ENCODE measurements at regions not wholly inside any gene's neighbourhood (a gene's known extent, or its start where the extent isn't known, plus 50 kb on each side); places are given as distances from the start of the nearest gene placed in this dataset.
A peak's percentile ranks its signal among the peaks of the same experiment; 100 is the strongest.

DNA sequence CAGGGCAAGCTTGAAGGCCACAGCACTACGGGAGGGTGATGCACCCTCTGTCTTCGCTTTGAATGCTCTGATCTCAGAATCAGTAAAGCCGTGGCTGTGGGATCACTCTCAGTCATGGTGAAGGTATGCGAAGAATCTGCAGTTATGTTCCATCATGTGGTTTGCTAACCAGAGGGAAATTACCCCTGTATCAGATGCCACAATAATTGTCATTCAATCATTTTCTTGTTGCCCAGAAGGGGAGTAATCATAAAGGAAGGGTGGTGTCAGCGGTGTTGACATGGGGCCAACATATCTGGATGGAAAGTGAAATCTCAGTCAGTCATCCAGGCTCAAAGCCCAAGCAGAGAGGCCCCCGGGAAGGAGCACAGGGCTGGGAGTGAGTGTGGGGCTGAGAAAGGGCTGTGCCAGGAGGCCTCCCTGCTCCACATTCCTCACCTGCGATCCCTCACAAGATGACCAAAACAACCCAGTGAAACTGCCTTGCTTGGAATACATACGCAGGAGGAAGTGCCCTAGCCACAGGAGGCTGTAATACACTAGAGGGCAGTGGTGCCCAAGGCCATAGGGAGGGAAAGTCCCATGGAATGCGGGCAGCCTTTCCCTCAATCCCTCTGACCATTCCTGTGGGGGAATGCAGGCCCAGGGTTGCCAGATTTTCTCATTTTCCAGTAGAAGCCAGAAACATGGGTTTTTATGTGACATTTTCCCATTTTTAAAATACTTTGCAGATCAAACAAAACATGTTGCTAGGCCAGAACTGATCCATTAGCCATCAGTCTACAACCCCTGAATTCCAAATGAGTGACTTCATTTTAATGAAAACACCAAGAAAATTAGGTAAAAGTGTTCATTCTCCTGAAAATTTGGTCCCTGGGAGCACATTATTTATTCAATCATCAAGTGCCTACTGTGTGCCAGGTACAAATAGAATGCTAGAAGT is 95.7 kb upstream of the VANGL1 start:
- no peak for DNase-seq (ENCODE audit: low read depth)
- TF ChIP-seq, protein P1, sequence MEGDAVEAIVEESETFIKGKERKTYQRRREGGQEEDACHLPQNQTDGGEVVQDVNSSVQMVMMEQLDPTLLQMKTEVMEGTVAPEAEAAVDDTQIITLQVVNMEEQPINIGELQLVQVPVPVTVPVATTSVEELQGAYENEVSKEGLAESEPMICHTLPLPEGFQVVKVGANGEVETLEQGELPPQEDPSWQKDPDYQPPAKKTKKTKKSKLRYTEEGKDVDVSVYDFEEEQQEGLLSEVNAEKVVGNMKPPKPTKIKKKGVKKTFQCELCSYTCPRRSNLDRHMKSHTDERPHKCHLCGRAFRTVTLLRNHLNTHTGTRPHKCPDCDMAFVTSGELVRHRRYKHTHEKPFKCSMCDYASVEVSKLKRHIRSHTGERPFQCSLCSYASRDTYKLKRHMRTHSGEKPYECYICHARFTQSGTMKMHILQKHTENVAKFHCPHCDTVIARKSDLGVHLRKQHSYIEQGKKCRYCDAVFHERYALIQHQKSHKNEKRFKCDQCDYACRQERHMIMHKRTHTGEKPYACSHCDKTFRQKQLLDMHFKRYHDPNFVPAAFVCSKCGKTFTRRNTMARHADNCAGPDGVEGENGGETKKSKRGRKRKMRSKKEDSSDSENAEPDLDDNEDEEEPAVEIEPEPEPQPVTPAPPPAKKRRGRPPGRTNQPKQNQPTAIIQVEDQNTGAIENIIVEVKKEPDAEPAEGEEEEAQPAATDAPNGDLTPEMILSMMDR (IDR thresholded peaks at IDR 0.05; ENCODE audit: control insufficient read depth, extremely low read depth, insufficient read depth), result peak; percentile 97
- no peak overlapping the region for H3K4me3 ChIP-seq (ENCODE audit: low read depth, low read length)

DNA sequence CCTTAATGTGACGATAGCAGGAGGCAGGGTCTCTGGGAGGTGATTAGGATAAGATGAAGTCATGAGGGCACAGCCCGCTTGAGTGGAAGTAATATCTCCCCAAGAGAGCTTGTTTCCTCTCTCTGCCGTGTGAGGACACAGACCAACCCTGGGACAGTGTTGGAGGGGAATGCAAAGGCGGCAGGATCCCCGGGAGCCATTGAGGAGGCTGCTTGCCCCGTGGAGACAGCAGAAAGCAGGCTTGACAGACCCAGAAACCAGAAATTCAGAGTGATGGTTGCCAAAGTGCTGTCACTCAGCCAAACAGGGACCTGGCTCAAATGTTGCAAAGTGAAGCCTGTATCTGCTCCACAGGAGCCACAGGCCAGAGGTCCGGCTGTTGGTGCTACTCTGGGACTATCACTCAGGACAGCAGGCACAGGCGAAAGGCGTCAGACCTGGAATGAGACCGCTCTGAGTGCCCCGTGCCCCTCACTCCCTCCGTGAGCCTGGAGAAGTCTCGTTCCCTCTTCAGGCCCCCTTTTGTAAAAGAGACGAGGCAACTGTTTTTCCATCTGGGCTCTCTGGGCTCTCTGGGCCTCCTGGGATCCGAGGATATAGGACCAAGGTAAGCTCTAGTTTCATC is 96.6 kb upstream of the VANGL1 start:
- H3K4me3 ChIP-seq (ENCODE audit: low read depth, low read length), result no peak overlapping the region
- no peak for DNase-seq (ENCODE audit: low read depth)
- TF ChIP-seq, protein P1 (IDR thresholded peaks at IDR 0.05; ENCODE audit: control insufficient read depth, extremely low read depth, insufficient read depth), result no peak

DNA sequence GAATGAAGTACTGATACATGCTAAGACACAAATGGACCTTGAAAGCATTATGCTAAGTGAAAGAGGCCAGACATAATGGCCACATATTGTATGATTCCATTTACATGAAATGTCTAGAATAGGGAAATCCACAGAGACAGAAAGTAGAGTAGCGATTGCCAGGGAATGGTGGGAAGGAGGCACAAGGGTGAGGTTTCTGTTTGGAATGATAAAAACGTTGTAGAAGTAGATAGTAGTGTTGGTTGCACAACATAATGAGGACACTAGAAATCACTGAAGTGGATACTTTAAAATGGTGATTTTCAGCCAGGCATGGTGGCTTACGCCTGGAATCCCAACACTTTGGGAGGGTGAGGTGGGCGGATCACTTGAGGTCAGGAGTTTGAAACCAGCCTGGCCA is 97.6 kb upstream of the VANGL1 start:
- H3K4me3 ChIP-seq (ENCODE audit: low read depth, low read length), result no peak overlapping the region
- TF ChIP-seq, protein P1 (IDR thresholded peaks at IDR 0.05; ENCODE audit: control insufficient read depth, extremely low read depth, insufficient read depth), result no peak
- DNase-seq (ENCODE audit: low read depth), result no peak

DNA sequence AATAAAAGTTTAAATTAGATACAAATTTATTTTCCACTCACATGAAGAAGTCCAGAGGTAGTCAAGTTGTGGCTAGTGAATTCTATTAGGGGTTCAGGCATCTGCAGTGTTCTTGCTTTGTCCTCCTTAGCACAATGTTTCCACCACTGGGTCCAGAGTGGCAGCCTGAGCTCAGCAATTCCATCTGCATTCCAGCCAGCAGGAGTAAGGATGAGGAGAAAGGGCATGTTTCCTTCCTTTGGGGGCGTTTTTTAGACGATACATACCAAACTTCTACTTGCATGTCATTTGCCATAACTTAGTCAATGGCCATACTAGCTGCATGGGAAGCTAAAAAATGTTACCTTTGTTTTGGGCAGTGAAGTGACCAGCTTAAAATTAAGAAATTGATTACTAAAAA is 98.5 kb upstream of the VANGL1 start:
- H3K4me3 ChIP-seq (ENCODE audit: low read depth, low read length), result no peak overlapping the region
- TF ChIP-seq, protein P1 (IDR thresholded peaks at IDR 0.05; ENCODE audit: control insufficient read depth, extremely low read depth, insufficient read depth), result no peak
- DNase-seq (ENCODE audit: low read depth), result no peak

DNA sequence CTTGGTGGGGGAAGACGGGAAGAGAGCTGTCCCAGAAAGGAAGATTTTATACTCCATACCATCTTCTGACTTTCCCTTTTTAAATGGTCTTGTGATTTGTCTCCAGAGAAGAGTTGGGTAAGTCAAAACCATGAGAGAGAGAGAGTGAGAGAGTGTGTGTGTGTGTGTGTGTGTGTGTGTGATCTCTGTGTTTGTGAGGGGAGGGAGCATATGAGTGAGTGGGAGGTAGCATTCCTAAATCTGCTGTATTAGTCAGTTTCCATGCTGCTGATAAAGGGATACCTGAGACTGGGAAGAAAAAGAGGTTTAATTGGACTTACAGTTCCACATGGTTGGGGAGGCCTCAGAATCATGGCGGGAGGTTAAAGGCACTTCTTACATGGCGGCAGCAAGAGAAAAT is 102.0 kb upstream of the VANGL1 start:
- TF ChIP-seq, protein P1 (IDR thresholded peaks at IDR 0.05; ENCODE audit: control insufficient read depth, extremely low read depth, insufficient read depth), result no peak
- H3K4me3 ChIP-seq (ENCODE audit: low read depth, low read length), result no peak overlapping the region
- no peak for DNase-seq (ENCODE audit: low read depth)

DNA sequence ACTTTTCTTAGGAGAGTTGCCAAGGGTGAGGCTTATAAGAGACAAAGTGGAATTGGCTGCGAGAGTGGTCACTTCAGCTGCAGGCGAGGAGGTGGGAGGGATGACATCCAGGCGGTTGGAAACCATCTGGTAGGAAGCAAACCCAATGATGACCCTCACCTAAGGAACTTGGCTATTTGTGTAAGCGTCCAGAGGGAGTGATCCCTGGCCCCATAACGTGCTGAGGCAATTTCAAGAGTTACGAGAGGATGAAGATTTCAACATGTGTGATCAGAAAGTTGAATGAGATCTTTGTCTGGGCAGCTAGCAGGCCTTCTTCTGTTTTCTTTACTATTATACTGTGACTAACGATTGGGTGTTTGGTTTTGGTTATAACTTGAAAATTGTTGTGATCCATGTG is 102.7 kb upstream of the VANGL1 start:
- TF ChIP-seq, protein P1 (IDR thresholded peaks at IDR 0.05; ENCODE audit: control insufficient read depth, extremely low read depth, insufficient read depth), result no peak
- DNase-seq (ENCODE audit: low read depth), result no peak
- H3K4me3 ChIP-seq (ENCODE audit: low read depth, low read length), result no peak overlapping the region
